Anterior cingulate cortex (tissue), 58 donors: ENCODE measurements at regions not wholly inside any gene's neighbourhood (a gene's known extent, or its start where the extent isn't known, plus 50 kb on each side); places are given as distances from the start of the nearest gene placed in this dataset.

Experiments used
- DNase-seq, 58 donors: peaks; one replicate each; lab custom pipeline; 2025; lab: John Stamatoyannopoulos, UW

DNA sequence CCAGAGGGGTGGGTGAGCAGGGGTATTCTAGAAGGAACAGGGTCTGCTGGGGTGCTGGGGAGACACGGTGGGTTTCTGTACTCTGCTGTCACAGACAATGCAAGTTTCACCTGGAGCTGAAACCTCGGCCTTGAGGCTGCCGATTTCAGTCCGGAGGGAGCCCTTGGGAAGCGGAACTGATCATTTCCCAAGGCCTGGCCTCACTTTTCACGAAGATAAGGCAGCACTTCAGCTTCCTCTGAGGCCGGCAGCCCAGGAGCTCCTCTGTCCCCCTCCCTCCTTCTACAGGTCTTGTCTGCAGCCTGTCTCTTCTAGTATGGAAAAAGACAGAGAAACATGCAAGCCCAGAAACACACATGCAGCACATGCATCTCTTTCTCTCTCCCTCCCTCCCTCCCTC is 242.1 kb downstream of the CDC5L start:
- no peak for DNase-seq

GRCh38 chr6:44630125-44631028 is 242.9 kb downstream of the CDC5L start:
- peak in 18 of 58 donors; percentile 2 to 44 (median 10) for DNase-seq

DNA sequence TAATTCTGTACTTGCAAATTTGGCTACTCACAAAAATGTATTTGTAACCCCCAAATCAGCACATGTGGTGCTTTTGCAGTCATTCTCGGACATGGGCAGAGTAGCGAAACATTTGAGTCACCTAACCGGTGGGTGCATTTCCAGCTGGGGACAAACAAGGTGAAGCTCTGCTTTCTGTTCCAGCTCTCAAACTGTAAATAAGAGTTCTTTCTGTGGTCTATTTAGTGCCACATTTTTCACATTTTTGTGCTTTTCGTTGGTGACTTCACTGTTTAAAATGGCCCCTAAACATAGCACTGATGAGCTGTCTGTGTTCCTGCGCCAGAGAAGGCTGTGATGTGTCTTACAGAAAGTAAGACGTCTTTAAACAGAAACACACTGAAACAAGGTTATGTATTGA is 244.5 kb downstream of the CDC5L start:
- DNase-seq: no peak

GRCh38 chr6:44634321-44634720 is 246.8 kb downstream of the CDC5L start:
- no peak for DNase-seq

DNA sequence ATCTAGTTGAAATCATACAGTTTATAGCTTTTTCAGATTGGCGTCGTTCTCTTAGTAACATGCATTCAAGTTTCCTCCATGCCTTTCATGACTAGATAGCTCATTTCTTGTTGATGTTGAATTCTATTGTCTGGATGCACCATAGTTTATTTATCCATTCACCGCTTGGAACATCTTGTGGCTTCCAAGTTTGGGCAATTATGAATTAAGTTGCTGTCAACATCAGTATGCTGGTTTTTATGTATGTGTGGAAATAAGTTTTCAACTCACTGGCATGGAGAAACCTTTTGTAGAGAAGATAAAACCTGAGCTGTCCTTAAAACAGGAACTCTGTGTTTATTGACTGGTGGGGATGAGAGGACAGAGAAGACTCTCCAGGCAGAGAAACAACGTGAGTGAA is 248.0 kb downstream of the CDC5L start:
- no peak for DNase-seq

- DNase-seq: no peak
Observed at GRCh38 chr6:44636561-44637248, 249.2 kb downstream of the CDC5L start.

GRCh38 chr6:44641344-44642031 is 254.0 kb downstream of the CDC5L start:
- no peak for DNase-seq

GRCh38 chr6:44642349-44642748 is 254.8 kb downstream of the CDC5L start:
- no peak for DNase-seq

DNA sequence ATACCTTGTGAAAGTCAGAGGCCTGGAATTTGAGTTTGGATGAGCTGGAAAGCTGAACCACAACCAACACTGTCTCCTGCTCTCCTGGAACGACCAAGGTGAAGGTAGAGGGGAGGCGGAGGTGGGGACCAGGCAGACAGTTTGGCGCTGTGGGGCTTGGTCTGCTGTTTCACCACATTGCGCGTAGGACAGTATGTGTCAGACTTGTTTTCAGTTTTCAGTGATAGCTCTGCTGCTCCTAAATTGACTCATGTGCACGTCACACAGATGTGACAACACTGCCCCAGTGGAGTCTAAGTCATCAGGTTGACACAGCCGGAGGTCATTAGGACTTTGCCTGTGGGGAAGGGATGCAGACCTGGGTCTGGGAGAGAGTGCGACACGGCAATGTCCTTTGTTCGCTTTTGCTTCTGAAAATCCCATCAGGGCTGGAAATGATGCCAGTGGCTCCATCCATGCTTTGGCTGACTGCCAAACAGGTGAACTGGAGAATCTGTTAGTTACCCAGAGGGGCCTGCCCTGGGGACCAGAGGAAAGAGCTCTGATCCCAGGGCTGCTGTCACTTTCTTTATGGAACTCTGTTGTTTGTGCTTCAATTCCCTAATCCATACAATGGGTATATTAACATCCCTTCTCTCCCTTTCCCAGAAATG is 255.5 kb downstream of the CDC5L start:
- DNase-seq: no peak

- DNase-seq: no peak
Observed at GRCh38 chr6:44645276-44645675, 257.8 kb downstream of the CDC5L start.

DNA sequence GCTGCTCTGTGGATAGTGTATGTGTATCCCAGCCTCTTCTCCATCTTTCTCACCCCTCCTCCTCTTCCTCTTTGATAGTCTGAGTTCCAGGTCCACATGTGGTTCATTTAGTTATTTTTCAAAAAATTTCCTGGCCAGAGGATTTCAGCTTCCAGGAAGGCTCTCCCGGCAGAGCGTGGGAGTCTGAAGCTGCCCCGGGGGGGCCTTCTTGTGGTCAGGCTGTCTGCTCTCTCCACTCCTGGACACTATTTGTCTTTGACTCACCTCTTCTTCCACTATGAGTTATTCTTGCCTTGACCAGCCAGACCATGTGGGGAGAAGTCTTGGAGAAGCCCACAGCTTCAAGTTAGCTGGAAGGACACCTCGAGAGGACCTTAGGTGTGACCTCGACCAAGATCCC is 258.8 kb downstream of the CDC5L start:
- no peak for DNase-seq

DNA sequence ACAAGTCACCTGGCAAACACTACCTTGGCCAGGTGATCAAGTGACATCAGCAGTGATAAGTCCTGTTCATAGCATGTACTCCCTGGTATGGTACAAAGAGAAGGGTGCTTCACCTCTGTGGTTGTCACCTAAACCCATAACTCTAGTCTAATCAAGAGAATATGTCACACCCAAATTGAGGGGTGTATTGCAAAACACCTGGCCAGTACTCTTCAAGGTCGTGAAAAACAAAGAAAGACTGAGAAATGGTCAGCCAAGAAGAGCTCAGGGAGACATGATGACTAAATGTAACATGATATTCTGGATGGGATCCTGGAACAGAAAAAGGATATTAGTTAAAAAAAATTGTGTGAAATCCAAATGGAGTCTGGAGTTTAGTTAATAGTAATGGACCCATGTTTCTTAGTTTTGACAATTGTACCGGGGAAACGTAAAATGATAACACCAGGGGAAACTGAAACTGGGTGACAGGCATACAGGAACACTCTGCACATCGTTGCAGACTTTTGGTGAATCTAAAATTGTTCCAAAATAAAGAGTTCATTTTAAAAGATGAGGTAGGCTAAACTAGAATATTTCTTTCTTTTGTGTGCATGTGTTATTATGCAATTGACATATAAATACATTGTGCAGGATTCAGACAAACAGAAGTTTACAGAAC is 262.0 kb downstream of the CDC5L start:
- no peak for DNase-seq

DNA sequence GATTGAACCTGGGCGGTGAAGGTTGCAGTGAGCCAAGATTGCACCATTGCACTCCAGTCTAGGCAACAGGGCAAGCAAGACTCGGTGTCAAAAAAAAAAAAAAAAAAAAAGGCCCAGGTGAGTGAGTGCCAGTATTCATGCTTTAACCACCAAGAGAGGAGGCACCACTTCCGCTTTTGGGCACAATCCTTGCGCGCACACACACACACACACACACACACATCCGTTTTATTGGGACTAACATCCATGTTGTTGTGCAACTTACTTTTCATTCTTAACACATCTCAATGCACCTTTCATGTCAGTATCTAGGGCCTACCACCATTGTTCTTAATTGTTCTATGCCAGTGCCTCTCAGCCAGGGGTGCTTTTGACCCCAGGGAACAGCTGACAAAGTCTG is 263.0 kb downstream of the CDC5L start:
- no peak for DNase-seq

GRCh38 chr6:44650947-44651346 is 263.4 kb downstream of the CDC5L start:
- DNase-seq: no peak

DNA sequence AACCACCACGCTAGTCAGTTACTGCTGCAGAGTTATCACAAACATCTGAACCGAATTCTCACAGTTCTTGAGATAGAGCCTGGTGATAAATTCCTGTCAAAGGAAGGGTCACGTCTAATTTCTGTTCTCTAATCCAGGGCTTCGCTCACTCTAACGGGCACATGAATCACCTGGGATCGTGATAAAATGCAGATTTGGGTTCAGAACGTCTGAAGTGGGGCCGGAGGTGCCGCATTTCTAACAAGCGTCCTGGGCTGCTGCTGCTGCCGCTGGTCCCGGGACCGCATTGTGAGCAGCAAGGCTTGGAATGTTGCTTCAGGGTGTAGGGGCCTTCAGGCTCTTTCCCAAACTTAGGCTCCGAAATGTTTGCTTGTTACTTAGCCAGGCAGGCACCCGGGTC is 264.1 kb downstream of the CDC5L start:
- no peak for DNase-seq

DNA sequence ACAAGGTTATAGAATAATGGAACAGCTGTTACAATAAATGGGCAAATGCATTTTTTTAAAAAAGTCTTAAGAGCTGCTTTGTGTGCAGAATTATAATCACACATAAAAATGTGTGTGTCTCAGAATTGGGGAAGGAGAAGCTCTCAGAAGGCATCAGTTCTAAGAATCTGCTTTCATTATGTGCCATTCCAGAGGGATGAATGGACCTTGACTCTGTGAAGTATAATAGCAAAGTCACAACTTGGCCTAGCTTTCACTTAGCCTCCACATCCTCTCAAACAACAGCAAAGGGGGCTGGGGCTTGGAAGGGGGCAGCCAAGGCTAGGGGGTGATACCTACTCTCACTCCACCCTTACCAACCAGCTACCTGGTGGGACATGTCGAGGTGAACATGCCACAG is 265.0 kb downstream of the CDC5L start:
- DNase-seq: no peak

GRCh38 chr6:44653091-44653490 is 265.6 kb downstream of the CDC5L start:
- no peak for DNase-seq

DNA sequence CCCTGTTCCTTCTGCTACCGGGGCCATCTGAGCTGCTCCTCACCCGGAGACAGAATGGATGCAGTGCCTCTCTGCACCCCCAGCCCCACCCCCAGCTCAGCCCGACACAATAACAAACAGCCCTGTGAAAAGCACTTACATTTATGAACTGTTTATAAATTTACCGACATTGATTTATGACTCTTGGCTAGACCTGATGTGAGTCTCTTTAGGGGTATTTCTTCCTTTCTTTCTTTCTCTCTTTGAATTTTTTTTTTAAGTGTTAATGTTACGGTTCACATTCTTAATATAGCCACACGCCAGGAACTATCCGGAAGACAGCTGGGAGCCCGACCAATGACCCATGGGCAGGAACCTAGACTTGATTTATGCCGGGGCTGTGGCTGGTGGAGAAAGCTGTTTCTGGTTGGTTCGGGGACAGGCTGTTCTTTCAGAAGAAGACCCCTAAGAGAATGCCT is 266.3 kb downstream of the CDC5L start:
- no peak for DNase-seq

DNA sequence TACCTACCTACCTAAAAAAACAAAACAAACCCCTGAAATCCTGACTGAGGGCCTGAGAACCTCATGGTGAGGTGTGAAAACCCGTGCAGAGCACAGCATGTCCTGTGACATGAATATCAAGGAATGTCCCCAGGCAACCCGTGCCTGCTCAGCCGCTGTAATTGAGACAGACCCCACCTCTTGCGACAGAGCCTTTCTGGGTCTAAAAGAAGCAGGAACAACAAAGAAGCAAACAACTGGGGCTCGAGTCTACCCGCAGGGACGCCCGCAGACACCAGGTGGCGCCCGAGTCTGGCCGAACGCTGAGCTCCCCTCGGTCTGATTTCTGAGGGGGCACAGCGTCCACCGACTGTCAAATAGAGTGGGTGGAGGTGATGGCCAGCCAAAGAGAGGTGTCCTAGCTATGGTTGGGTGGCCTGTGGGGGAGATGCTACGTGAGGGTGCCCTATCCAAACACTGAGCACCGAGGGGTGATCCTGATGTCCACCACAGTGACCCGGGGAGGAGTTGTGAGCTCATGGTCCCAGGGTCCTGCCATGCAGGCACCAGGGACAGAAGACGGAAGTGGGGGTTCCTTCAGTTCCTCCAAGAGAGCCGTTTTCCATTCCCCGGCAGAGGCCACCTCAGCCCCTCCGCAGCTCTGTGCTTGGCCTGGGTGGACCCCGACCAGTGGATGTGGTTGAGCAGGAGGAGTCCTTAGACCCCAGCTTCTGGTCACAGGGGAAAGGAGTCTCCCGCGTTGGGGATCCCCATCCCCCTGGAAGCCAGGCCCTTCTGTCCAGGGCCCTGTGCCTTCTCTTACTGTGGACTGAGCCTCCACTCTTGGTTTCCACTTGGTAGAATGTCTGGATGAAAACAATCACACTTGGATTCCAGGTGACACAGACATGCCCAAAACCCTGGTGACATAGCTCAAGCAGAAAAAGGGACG is 268.2 kb downstream of the CDC5L start:
- peak in 53 of 58 donors; percentile 5 to 77 (median 38) for DNase-seq
